Hepatocyte (in vitro differentiated cells): ENCODE measurements at regions not wholly inside any gene's neighbourhood (a gene's known extent, or its start where the extent isn't known, plus 50 kb on each side); places are given as distances from the start of the nearest gene placed in this dataset.
A peak's percentile ranks its signal among the peaks of the same experiment; 100 is the strongest.

Experiments used
- DNase-seq: peaks from one replicate; pipeline ENCODE4 v3.0.0-alpha.2; 2016; ENCODE audit warnings: low spot score
- H2AFZ ChIP-seq: fragments of 200-600 bp; sonication (generic); 2 replicates; pipeline ENCODE4 v1.6.0; 2016; ENCODE audit warnings: antibody characterized with exemption, mild to moderate bottlenecking
- H3K27ac ChIP-seq: fragments of 200-600 bp; sonication (generic); 2 replicates; pipeline ENCODE4 v1.5.1; 2016; ENCODE audit warnings: mild to moderate bottlenecking
- H3K27me3 ChIP-seq: fragments of 200-600 bp; sonication (generic); 2 replicates; pipeline ENCODE4 v1.6.1; 2016
- H3K36me3 ChIP-seq: fragments of 200-600 bp; sonication (generic); replicated peaks from 2 replicates; pipeline ENCODE4 v1.5.1; 2016; ENCODE audit warnings: low read depth; ENCODE audit not compliant: insufficient read depth
- H3K4me1 ChIP-seq: fragments of 200-600 bp; sonication (generic); 2 replicates; pipeline ENCODE4 v1.5.1; 2016; ENCODE audit warnings: mild to moderate bottlenecking, moderate library complexity; ENCODE audit not compliant: insufficient read depth
- H3K4me2 ChIP-seq: fragments of 200-600 bp; sonication (generic); 2 replicates; pipeline ENCODE4 v1.6.0; 2016
- H3K4me3 ChIP-seq: fragments of 200-600 bp; sonication (generic); 2 replicates; pipeline ENCODE4 v1.5.1; 2016; ENCODE audit warnings: mild to moderate bottlenecking
- H3K79me2 ChIP-seq: fragments of 200-600 bp; sonication (generic); 2 replicates; pipeline ENCODE4 v1.6.0; 2017; ENCODE audit warnings: mild to moderate bottlenecking
- H3K9me2 ChIP-seq: fragments of 200-600 bp; sonication (generic); replicated peaks from 2 replicates; pipeline ENCODE4 v1.6.0; 2017; ENCODE audit warnings: mild to moderate bottlenecking; ENCODE audit not compliant: insufficient read depth
- H3K9me3 ChIP-seq: fragments of 200-600 bp; sonication (generic); 2 replicates; pipeline ENCODE4 v1.5.1; 2016; ENCODE audit warnings: low read depth, mild to moderate bottlenecking
- H4K20me1 ChIP-seq: fragments of 200-600 bp; sonication (generic); 2 replicates; pipeline ENCODE4 v1.6.0; 2016; ENCODE audit warnings: mild to moderate bottlenecking; ENCODE audit not compliant: insufficient read depth, poor library complexity, severe bottlenecking
- EZH2 ChIP-seq: fragments of 200-600 bp; sonication (generic); IDR thresholded peaks from 2 replicates; pipeline ENCODE4 v1.6.1; 2016; ENCODE audit warnings: antibody characterized with exemption, mild to moderate bottlenecking, borderline replicate concordance
- EZH2phosphoT487 ChIP-seq: fragments of 200-600 bp; sonication (generic); IDR thresholded peaks from one replicate; pipeline ENCODE4 v1.6.1; 2018; ENCODE audit warnings: antibody characterized with exemption, mild to moderate bottlenecking, low read depth, moderate library complexity; ENCODE audit not compliant: unreplicated experiment, severe bottlenecking
- WGBS: methylation state at CpG from one replicate; pipeline ENCODE4 v1.1.6; 2016; ENCODE audit warnings: low lambda C conversion rate; ENCODE audit errors: missing lambda C conversion rate; 5-methylcytosine and 5-hydroxymethylcytosine counted together
- TF ChIP-seq, protein P1 (sequence below): fragments of 200-600 bp; sonication (generic); IDR thresholded peaks from 2 replicates; pipeline ENCODE4 v1.5.1; 2016; ENCODE audit warnings: antibody characterized with exemption, mild to moderate bottlenecking; ENCODE audit not compliant: poor library complexity

DNA sequence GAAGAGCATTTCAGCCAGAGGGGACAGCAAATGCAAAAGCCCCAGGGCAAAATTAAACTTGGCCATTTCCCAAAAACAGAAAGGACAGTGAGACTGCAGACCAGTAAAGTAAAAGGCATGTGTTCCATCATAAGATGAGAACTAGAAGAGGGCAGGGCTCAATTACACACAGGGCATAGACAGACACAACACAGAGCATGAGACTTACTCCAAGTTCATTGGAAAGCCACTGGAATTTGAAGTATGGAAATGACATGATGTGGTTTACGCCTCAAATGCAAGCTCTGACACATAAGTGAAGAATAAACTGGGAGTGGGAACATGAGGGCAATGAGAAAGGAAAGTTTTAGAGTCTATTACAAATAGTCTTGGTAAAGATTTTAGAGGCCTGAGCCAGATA is 446.6 kb upstream of the GRIA1 start:
- DNase-seq = peak; percentile 4
- Histone ChIP-seq H3K4me1 (no peaks in the 10 kb centered on the region), H3K27ac (no peak overlapping the region), H3K9me3 (no peaks in the 10 kb centered on the region), H3K36me3 (no peaks in the 10 kb centered on the region), H3K79me2 (no peaks in the 10 kb centered on the region), H3K4me2 (no peak overlapping the region), H3K4me3 (no peak overlapping the region), H2AFZ (no peak overlapping the region), H3K27me3 (no peaks in the 10 kb centered on the region), H3K9me2 (no peaks in the 10 kb centered on the region), H4K20me1 (no peaks in the 10 kb centered on the region)
- 72% methylated on average over 1 of the region's 1 CpG for WGBS
- no peak for TF ChIP-seq EZH2
- TF ChIP-seq, protein P1, sequence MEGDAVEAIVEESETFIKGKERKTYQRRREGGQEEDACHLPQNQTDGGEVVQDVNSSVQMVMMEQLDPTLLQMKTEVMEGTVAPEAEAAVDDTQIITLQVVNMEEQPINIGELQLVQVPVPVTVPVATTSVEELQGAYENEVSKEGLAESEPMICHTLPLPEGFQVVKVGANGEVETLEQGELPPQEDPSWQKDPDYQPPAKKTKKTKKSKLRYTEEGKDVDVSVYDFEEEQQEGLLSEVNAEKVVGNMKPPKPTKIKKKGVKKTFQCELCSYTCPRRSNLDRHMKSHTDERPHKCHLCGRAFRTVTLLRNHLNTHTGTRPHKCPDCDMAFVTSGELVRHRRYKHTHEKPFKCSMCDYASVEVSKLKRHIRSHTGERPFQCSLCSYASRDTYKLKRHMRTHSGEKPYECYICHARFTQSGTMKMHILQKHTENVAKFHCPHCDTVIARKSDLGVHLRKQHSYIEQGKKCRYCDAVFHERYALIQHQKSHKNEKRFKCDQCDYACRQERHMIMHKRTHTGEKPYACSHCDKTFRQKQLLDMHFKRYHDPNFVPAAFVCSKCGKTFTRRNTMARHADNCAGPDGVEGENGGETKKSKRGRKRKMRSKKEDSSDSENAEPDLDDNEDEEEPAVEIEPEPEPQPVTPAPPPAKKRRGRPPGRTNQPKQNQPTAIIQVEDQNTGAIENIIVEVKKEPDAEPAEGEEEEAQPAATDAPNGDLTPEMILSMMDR = no peak
- no peak for TF ChIP-seq EZH2phosphoT487

DNA sequence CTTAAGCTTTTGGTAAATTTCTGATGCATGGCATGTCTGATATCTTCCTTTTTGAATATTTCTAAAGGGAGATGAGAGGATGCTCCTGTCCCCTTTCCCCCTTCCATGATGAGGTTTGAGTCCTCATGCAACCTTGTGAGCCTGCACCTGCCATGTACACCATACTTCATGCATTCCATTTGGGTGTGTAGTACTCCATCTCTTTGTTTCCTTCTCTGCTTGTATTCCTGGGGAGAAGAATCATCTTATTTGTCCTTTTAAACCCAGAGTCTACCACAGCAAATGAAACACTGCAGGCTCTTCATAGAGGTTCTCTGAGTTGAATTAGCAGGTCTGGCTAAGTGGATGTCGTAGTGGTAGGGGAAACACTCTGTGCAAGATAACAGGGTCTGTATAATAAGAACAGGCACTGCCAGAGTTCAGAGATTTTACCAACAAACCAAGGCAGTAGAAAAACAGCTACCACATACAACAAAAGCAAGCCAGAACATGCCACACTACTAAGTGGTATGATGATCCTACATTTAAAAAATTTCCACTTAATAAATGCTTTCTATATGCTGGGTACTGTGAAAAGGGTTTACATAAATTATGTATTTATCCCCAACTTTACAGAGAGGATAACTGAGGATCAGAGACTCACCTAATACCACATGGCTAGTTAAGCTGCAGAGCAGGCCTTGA is 439.8 kb upstream of the GRIA1 start:
- Histone ChIP-seq H3K9me2 (no peaks in the 10 kb centered on the region), H3K4me1 (no peaks in the 10 kb centered on the region)

DNA sequence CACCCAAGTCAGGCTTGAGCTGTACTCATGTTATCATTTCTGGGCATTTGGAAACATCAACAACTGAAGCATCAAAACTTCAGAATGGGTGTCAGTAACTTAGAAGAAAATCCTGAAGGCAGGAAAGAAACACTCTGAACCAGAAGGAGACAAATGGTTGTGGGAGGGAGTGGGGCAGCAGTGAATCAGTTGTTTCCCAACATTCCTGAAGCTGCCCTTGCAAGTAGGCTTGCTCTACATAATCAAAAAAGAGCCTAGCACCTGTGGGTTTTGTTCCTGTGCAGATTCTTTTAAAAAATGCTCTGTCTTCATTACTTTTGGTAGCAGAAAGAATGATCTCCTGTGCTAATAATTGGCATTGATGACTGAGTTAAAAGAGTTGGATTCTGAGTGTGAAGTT is 424.2 kb upstream of the GRIA1 start:
- H3K4me1 ChIP-seq = no peaks in the 10 kb centered on the region
- no peaks in the 10 kb centered on the region for H3K36me3 ChIP-seq
- H3K9me3 ChIP-seq = no peaks in the 10 kb centered on the region
- no peaks in the 10 kb centered on the region for H3K27me3 ChIP-seq
- H3K79me2 ChIP-seq = no peaks in the 10 kb centered on the region
- H3K9me2 ChIP-seq = no peaks in the 10 kb centered on the region
- H3K27ac ChIP-seq = no peak overlapping the region
- no peak overlapping the region for H3K4me3 ChIP-seq
- no peak for DNase-seq
- no peak overlapping the region for H2AFZ ChIP-seq
- H4K20me1 ChIP-seq = no peaks in the 10 kb centered on the region
- no peak overlapping the region for H3K4me2 ChIP-seq
- TF ChIP-seq, protein P1 = no peak
- TF ChIP-seq EZH2phosphoT487 (no peak), EZH2 (no peak)

More for the DNA sequence above, 439.8 kb upstream of the GRIA1 start:
- no peaks in the 10 kb centered on the region for H4K20me1 ChIP-seq
- TF ChIP-seq EZH2 (no peak), EZH2phosphoT487 (no peak)
- TF ChIP-seq, protein P1 = no peak
- H2AFZ ChIP-seq = no peak overlapping the region
- H3K27me3 ChIP-seq = no peaks in the 10 kb centered on the region
- H3K36me3 ChIP-seq = no peaks in the 10 kb centered on the region
- no peak overlapping the region for H3K4me2 ChIP-seq
- no peaks in the 10 kb centered on the region for H3K9me3 ChIP-seq
- H3K79me2 ChIP-seq = no peaks in the 10 kb centered on the region
- no peak overlapping the region for H3K4me3 ChIP-seq
- DNase-seq = no peak
- 68% methylated on average over 1 of the region's 1 CpG for WGBS
- no peak overlapping the region for H3K27ac ChIP-seq

DNA sequence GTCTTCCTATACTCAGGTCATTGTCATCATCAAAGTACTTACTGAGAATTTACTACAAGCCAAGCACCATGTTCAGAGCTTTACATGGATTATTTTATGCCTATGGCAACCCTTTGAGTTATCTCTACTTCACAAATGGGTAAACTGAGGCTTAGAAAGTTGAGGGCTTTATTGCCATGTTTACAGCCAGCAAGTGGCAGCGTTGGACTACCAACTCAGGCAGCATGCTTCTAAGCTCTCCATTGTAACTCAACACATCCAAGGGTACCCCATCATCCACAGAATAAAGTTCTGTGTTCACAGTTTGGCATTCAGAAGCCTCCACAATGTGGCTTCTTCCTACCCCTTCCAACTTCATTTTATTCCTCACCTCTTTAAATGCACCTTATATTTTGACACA is 422.6 kb upstream of the GRIA1 start:
- Histone ChIP-seq H2AFZ (no peak overlapping the region), H3K9me3 (no peaks in the 10 kb centered on the region), H3K27me3 (no peaks in the 10 kb centered on the region), H3K9me2 (no peaks in the 10 kb centered on the region), H3K4me3 (no peak overlapping the region), H3K4me2 (no peak overlapping the region), H4K20me1 (no peaks in the 10 kb centered on the region), H3K36me3 (no peaks in the 10 kb centered on the region), H3K79me2 (no peaks in the 10 kb centered on the region), H3K27ac (no peak overlapping the region), H3K4me1 (no peaks in the 10 kb centered on the region)
- DNase-seq = no peak
- 83% methylated on average over 1 of the region's 1 CpG for WGBS
- TF ChIP-seq, protein P1 = no peak
- no peak for TF ChIP-seq EZH2phosphoT487
- no peak for TF ChIP-seq EZH2
